ENCODE measurements at regions not wholly inside any gene's neighbourhood (a gene's known extent, or its start where the extent isn't known, plus 50 kb on each side); places are given as distances from the start of the nearest gene placed in this dataset.
"Not testable (repeated sequence)": the region's sequence is repeated elsewhere in the genome, so short reads cannot be mapped to it uniquely, and the experiment has no call there.

DNA sequence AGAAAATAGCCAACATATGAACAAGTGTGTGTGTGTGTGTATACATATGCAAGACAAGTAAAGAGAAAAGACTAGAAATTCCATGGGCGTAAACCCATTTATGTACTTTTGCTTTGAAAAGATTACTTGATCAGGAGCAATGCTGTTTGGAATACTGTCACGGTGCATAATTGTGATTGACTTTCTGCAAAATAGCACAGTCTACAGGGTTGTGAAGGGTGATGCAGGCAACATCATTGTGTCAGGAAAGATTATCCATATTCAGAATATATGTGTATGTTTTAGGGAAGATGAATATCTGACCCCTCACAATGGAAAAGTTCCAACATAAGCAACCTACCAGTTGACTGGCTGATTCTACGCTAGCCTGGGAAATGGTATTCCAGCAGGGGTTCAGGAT is 307.7 kb downstream of the JRKL start:
- no peak for DNase-seq (ENCODE audit: low spot score)

DNA sequence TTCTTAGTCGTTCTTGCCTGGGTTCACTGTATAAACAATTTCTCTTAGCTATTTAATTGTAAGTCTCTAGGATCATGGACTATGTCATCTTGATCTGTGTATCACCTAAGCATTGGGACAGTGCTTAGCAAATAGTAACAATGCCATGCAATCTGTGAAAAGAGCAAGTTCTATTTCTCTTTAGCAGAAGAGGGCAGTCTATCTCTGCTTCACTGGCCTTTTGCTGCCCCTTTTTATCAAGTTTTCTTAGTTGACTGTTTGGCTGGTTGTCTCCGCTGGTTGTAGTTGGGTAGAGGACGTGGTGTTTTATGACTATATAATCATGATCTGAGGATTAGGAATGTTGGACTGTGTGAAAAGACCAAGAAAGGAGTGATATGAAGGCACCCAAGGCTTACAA is 315.0 kb downstream of the JRKL start:
- no peak for DNase-seq (ENCODE audit: low spot score)

DNA sequence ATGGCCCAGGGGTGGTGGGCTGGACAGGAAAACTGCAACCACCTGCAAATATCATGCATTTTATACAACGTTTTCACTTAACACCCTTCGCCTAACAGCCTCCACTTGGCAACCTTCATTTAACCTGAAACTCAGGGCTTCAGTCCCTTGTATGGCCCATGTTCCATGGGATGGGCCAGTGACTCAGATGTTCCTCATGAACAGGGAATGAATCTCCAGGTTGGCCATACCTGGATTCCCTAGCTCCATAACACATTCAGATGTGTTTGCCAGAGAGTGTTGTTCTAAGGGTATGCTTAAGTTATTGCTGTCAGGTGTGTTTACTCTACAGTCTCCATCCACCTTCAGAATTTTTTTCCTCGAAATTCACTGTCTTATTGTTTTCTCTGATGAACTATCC is 316.9 kb downstream of the JRKL start:
- no peak for DNase-seq (ENCODE audit: low spot score)

DNA sequence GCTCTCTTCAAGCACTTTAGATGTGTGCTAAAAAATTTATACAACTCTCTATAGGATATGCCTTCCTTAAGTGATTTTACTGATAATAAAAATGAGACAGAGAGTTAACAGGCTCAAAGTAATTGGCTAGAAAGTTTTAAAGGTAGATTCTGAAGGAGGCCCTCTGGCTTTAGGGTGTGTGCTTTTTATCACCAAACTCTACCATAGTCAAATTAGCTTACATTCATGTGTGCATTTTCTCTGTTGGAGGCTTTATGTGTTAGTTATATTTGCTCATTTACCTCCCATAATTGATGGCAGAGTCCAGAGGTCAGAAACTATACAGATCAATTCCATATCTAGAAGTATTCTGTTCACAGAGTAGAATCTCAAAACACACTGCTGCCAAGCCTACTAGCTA is 317.5 kb downstream of the JRKL start:
- no peak for DNase-seq (ENCODE audit: low spot score)

DNA sequence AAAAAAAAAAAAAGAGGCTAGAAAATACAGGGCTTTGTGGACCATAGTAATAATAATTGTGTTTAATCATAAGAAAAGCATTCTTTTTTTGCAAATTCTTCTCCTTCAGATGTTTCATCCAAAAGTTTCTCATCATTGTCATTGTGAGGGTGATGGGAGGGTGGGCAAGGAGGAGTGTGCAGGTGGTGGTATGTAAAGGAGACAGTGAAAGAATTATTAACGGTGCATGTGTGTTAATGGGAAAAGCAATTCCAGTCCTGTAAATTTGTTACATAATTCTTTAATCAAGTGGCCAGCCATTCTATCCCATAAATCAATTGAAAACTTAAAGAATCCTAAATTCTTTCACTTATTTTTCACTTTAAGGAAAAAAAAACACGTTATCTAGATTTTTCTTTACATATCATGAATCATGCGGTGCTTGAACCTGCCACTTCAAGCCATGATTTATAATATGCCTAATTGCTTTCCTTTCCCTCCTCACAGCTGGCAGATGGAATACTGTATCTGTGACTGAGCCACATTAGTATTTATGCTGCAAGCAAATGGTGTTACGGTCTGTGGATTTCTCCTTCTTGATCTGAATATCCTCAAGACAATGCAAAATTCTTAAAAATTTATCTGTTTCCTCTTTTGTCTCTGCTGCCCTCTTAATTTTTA is 318.5 kb downstream of the JRKL start:
- DNase-seq (ENCODE audit: low spot score) = no peak

DNA sequence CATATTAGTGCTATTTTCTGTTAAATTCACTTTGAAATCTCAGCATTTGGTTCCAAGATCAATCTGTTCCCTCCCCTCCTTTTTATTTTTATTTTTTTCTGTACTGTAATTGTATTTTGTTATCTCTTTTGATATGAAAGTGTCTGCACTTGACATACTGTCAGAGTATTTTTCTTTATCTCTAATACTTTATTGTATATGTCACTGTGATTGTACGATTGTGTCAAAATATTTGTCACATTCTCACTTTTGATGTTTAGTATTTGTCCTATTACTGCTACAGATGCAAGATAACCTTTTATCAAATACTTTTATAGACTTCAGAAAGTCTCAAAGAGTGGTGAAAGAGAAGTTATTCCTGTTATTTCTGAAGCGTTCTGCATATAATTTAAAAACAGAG is 323.5 kb downstream of the JRKL start:
- DNase-seq (ENCODE audit: low spot score) = no peak

DNA sequence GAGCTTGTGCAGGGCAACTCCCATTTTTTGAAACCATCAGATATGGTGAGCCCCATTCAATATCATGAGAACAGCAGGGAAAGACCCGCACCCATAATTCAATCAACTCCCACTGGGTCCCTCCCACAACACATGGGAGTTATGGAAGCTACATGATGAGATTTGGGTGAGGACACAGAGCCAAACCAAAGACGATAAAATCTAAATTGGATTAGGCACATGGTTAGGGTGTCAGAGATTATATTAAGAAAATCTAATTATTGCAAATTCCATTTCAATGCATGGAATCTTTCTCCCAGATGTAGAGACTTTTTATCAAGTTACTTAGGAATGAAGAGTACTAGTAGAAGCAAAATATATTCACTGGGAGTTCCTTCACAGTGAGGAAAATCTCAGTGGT is 324.9 kb downstream of the JRKL start:
- no peak for DNase-seq (ENCODE audit: low spot score)

DNA sequence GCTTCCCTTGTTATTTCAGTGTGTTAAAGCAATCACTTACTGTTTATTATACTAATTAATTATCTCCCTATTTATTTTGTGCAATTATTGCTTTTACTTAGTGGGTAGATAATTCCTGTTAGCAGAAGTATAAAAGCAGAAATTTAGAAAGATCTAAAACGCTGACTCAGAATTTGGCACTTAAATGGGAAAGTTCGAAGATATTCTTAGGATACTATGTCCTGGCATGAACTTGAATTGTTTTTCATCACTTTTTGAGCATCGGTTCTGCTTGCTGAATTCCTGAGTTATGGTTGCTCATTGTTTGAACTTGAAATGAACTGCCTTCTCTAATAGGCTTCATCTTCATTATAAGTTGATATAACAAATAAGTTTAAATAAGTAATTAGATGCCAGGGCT is 325.4 kb downstream of the JRKL start:
- no peak for DNase-seq (ENCODE audit: low spot score)

DNA sequence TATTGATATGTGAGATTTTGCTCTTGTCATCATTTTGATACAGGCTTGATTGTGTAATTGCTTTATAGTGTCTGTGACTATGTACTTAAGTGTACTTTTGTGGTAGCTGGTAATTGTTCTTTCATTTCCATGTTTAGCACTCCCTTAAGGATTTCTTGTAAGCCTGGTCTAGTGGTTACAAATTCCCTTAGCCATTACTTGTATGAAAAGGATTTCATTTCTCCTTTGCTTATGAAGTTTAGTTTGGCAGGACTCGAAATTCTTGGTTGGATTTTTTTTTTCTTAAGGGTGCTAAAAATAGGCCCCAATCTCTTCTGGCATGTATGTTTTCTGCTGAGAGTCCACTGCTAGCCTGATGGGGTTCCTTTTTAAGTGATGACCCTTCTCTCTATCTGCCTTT is 346.8 kb downstream of the JRKL start:
- DNase-seq (ENCODE audit: low spot score) = no peak

DNA sequence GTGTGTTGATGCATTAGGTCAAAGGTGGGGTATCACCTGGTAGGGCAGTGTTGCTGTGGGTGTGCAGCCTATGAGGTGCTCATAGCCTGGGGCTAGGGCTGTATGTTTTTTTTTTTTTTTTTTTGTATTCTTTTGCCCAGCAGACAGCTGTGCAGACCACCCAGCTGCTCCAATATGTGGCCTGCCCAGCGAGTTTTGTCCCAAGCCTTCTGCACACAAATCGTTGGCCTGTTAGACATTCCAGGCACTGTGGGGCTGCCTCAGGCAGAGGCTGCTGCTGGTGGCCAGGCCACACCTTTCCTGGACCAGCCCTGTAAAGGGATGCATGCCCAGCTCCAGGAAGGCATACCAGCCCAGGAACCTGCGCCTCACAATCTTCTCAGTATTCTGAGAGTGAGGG is 348.5 kb downstream of the JRKL start:
- DNase-seq (ENCODE audit: low spot score) = no peak

DNA sequence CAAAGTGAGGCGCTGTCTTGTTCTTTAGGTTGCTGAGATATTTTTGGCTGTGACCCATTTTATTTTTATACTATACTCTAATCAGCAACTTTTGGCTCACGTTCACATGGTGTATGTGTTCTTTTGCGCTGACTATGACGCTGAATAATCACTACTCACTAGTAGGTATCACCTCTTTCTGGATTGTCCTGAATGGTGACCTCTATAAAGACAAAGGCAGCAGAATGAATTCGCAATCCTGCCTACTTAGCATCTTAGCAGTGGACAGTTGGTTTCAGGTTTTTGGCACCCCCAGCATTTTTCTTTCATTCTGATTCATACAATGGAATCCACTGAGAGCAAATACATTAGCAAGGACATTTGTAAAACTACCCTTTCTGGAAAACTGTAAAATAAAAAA is 351.3 kb downstream of the JRKL start:
- peak; percentile 37 for DNase-seq (ENCODE audit: low spot score)

DNA sequence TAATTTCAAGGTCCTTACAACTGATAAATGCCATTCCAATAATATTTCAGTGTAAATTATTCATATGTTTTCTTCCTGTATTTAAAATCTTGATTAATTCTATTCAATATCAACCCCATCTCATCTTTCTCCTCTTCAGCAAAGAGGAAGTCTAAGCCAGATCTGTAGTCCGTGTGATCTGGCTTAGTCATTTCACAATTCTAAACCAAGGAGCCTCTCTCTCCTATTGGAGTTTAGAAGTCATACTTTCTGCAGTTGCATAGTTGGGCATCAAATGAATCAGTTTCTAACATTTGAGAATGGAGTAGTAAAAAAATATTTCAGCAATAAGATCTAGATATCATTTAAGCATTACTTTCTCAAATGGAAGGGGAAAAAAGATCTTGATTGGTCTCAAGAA is 354.9 kb downstream of the JRKL start:
- peak; percentile 7 for DNase-seq (ENCODE audit: low spot score)

DNA sequence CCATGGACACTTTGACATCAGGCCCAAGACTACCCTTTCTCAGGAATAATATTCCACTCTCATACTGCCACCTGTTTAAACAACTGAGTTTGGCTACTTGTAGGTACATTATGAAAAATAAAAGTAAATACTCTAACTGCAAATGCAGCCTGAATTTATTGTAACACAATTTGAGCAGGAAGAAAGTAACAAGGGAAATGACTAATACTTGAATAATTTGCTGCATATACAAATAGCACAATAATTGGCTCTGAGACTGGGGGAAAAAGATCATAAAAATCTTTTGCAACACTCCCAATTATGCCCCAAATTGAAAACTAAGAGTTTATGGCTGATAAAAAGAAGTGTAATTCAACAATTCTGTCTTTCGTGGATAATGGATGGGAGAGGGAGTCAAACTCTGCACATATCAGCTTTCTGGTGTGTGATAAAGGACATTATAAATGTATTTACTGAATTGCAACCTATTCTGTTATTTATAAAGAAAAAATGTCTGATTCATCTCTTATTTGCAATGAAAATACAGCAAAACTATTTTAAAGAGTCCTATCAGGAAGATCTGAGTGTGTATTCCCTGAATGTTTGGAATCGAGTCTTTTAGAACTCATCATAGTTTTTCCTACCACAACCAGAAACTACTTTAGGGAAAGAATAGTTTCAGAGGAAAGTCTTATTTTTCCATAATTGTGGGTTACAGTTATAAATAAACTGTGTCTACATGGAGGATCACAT is 359.0 kb downstream of the JRKL start:
- peak; percentile 42 for DNase-seq (ENCODE audit: low spot score)

DNA sequence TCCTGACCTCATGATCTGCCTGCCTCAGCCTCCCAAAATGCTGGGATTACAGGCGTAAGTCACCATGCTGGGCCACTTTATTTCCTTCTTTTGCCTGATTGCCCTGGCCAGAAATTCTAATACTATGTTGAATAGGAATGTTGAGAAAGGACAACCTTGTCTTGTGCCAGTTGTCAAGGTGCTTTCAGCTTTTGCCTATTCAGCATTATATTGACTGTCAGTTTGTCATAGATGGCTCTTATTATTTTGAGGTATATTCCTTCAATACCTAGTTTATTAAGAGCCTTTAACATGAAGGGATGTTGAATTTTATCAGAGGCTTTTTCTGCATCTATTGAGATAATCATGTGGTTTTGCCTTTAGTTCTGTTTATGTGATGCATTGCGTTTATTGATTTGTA is 362.0 kb downstream of the JRKL start:
- DNase-seq (ENCODE audit: low spot score) = not testable (repeated sequence)

DNA sequence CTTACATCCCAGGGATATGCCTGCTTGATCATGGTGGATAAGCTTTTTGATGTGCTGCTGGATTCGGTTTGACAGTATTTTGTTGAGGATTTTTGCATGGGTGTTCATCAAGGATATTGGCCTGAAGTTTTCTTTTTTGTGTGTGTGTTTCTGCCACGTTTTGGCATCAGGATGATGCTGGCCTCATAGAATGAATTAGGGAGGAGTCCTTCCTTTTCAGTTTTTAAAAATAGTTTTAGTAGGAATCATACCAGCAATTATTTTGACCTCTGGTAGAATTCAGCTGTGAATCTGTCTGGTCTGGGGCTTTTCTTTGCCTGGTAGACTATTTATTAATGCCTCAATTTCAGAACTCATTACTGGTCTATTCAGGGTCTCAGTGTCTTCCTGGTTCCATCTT is 362.4 kb downstream of the JRKL start:
- DNase-seq (ENCODE audit: low spot score) = no peak

DNA sequence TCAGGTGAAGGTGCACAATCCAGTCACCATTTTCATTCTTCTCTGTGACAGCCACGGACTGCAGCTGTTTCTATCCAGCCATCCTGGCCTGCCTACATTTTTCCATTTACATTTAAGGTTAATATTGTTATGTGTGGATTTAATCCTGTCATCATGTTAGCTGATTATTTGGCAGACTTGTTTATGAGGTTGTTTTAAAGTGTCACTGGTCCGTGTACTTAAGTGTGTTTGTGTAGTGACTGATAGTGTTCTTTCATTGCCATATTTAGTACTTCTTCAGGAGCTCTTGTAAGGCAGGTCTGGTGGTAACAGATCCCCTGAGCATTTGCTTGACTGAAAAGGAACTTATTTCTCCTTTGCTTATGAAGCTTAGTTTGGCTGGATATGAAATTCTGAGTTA is 364.2 kb downstream of the JRKL start:
- DNase-seq (ENCODE audit: low spot score) = no peak

DNA sequence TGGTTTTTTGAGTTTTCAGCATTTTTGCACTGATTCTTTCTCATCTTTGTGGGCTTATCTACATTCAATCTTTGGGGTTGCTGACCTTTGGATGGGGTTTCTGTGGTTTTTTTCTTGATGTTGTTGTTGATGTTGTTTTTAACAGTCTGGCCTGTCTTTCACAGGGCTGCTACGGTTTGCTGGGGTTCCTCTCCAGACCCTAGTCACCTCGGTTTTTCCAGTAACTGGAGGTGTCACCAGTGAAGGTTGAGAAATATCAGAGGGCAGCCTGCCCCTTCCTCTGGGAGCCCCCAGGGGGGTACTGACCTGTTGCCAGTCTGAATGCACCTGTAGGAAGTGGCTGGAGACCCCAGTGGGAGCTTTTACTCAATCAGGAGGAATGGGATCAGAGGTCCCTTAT is 365.4 kb downstream of the JRKL start:
- DNase-seq (ENCODE audit: low spot score) = no peak

DNA sequence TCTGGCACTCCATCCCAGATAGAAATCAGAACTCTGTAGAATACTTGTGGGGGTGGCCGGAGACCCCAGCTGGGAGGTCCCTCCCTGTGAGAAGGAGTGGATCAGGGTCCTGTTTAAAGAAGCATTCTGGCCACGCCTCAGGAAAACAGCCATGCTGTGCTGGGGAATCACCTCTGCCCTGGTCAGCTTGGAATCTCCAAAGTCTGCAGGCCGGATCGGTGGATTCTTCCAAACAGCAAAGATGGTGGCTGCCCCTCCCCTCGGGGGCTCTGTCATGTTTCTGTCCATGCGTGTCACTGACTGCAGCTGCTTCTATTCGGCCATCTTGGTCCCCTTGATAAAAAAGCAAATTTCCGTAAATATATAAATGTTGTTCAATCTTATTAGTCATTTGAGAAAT is 365.9 kb downstream of the JRKL start:
- DNase-seq (ENCODE audit: low spot score) = no peak

DNA sequence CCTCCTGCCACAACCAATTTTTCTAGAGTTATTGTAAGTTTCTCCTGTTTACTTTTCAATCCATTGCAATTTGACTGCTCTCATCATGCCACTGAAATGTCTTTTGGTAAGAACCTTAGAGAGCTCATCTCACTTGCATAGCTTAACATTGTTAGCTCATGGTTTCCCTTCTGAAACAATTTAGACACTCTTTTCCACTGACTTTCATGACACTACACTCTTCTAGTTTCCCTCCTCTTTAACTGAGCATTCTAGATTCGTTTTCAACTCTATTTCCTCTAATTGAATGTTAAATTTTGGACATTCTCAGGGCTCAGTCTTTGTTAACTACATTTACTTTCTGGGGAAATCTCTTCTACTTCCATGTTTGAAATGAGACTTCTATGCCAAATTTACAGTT is 369.1 kb downstream of the JRKL start:
- DNase-seq (ENCODE audit: low spot score) = no peak

DNA sequence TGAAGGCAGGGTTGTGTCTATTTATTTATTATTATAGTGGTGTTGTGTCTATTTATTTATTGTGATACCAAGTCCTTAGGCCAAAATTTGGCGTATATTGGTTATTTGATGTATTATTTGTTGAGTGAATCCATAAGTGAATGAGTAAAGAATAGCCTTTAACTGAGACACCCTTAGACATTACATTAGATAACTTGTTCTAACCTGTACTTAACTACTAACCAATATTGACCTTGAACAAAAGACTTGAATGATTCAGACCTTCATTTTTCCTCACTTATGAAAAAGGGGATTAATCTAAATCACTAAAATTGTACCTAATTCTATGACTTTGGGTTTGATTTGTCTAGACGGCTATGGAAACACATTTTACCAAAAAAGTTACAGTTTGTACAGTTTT is 370.5 kb downstream of the JRKL start:
- DNase-seq (ENCODE audit: low spot score) = no peak

DNA sequence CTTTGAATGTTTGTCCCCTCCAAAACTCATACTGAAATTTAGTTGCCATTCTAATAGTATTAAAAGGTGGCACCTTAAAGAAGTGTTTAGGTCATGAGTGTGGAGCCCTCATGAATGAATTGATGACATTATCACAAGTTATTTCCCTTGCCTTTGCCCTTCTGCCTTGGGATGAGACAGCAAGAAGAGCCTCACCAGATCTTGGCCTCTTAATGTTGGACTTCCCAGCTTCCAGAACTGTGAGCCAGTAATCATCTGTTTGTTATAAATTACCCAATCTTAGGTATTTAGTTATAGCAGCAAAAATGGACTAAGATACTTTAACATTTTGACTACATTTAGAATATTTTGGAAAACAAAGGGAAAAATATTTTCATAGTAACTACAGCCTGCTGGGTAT is 371.0 kb downstream of the JRKL start:
- DNase-seq (ENCODE audit: low spot score) = no peak

DNA sequence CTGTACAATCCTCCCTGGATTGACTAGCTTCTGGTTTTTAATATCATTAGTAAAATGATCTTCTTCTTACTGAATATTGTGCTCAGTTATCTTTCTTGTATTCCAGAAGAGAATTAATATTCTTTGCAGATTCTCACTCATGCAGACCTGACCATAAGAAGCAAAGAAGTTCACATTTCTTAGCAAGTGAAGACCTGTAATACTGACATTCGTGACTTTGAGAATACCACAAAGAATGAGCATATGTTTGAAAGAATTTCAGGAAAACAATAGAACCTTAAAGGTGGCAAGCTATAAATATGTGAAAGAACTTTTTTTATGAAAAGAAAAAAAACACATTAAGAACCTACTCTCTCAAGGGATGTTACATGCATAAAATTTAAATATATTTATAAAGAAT is 371.6 kb downstream of the JRKL start:
- DNase-seq (ENCODE audit: low spot score) = no peak

DNA sequence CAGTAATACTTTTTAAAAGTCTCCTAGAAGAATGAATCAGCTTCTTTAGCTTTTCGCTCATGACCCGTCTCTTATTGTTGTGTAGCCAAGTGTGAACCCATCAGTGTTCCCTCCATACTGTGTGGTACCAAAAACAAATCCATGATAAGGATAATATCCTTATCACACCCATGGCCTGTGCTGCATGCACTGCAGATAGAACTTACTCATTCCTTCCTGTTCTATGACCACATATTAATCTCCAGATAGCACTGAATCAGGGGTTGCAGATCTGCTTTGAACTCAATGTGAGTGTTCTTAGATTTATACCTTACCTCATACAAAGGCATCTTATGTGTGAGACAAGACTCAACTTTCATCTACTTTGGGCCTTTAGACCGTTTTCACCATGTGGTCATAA is 373.4 kb downstream of the JRKL start:
- no peak for DNase-seq (ENCODE audit: low spot score)

DNA sequence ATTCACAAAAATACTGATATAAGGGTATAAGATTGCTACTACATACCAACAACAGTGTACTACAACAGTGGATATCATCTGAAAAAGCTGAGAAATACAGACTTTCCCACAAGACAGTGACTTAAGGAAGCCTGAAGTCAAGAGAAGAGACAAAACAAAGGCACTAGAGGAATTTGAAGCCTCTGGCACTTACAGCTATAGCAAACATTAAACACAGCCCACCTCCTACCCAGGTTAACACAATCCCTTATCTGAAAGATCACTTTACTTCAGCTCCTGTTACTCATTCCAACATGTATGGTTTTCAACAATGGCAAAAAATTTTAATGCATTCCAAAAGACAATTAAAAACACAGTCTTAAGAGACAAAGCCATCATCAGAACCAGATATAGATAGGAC is 388.5 kb downstream of the JRKL start:
- no peak for DNase-seq (ENCODE audit: low spot score)

All from AG08395 (cell line).